ENCODE measurements at regions not wholly inside any gene's neighbourhood (a gene's known extent, or its start where the extent isn't known, plus 50 kb on each side); places are given as distances from the start of the nearest gene placed in this dataset.

DNA sequence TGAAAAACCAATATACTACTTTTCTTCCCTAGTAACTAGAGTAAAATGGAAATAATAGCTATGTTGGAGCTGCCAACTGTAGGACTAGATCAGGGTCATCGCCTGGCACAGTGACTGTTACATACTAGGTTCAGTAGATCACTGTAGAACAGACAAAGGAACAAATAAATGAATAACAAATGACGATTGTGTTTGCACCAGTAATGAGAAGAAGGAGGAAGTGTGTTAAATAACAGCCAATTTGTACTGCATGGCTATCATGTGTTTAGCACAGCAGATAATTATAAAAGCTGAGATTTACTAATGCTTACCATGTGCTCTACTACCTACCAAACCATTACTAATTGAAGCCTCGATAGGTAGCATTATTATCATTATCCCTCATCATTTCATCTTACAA lies 85.3 kb upstream of the FXR1 start:
- H3K36me3 ChIP-seq (ENCODE audit: control insufficient read depth, insufficient read depth, low read length): no peaks in the 10 kb centered on the region
- H3K79me2 ChIP-seq (ENCODE audit: control insufficient read depth, insufficient read depth, low read length): no peaks in the 10 kb centered on the region
- DNase-seq: no peak
- no peak overlapping the region for H2BK120ac ChIP-seq (ENCODE audit: low read depth, low read length)
- H3K23ac ChIP-seq (ENCODE audit: low read length): no peak overlapping the region
- H3K4me1 ChIP-seq (ENCODE audit: control insufficient read depth, low read depth, low read length): no peaks in the 10 kb centered on the region
- H3K79me1 ChIP-seq (ENCODE audit: low read length): no peaks in the 10 kb centered on the region
- no peaks in the 10 kb centered on the region for H3K27me3 ChIP-seq (ENCODE audit: insufficient read depth, low read length, poor library complexity)
- H4K5ac ChIP-seq (ENCODE audit: low read length): no peak overlapping the region
- no peak overlapping the region for H3K4me3 ChIP-seq (ENCODE audit: low read length)
- no CpG with 5 or more reads among the region's 3 CpGs for WGBS (ENCODE audit: extremely low coverage, insufficient coverage, low lambda C conversion rate)
- no peak overlapping the region for H2AK5ac ChIP-seq (ENCODE audit: low read length)
- H3K4me2 ChIP-seq (ENCODE audit: low read length): no peak overlapping the region
- H3K18ac ChIP-seq (ENCODE audit: low read length): no peak overlapping the region
- H3K27ac ChIP-seq (ENCODE audit: low read depth, low read length): no peak overlapping the region
- no peak overlapping the region for H4K8ac ChIP-seq (ENCODE audit: low read depth, low read length)
- no peak overlapping the region for H3K56ac ChIP-seq (ENCODE audit: low read length)
- no peak overlapping the region for H2BK15ac ChIP-seq (replicated peaks; ENCODE audit: low read depth)
- H3K4ac ChIP-seq (ENCODE audit: low read depth, low read length): no peak overlapping the region
- H3K9ac ChIP-seq (ENCODE audit: low read length): no peak overlapping the region
- no peak overlapping the region for H2BK5ac ChIP-seq (ENCODE audit: low read length)

DNA sequence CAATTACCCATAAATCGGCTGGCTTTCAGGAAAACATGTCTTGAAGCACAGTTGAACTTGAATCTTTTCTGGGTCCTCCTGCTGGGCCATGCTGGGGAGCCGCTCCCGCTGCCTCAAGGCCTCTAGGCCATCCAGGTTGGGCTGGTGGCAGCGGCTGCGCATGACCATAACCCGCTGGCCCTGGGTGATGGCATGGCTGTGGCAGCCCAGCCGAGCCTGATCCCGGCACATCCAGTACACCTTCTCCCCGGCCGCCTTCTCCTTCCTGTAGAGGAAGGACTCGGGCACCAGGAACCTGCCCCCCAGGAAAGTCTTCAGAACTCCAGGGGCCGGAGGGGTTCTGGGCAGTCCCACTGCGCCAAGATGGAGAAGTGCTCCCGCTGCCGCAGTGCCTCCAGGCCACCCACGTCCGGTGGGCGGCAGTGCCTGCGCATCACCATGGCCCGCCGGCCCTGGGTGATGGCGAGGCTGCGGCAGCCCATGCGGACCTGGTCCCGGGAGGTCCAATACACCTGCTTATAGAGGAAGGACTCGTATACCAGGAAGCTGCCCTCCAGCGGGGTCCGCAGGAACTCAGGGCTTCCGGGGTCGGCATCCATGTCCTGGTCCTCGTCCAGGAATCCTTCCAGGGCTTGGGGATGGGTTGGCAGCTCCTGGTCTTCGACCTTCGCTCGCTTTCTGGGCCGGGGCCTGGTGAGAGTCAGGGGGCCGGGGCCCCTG lies 84.3 kb upstream of the FXR1 start:
- H3K27me3 ChIP-seq (ENCODE audit: insufficient read depth, low read length, poor library complexity): no peaks in the 10 kb centered on the region
- no peak overlapping the region for H2AK5ac ChIP-seq (ENCODE audit: low read length)
- whole genome bisulfite sequencing (ENCODE audit: extremely low coverage, insufficient coverage, low lambda C conversion rate): no CpG with 5 or more reads among the region's 36 CpGs
- no peak overlapping the region for H3K23ac ChIP-seq (ENCODE audit: low read length)
- H3K18ac ChIP-seq (ENCODE audit: low read length): no peak overlapping the region
- no peak overlapping the region for H3K56ac ChIP-seq (ENCODE audit: low read length)
- no peak overlapping the region for H3K9ac ChIP-seq (ENCODE audit: low read length)
- H3K4ac ChIP-seq (ENCODE audit: low read depth, low read length): no peak overlapping the region
- H3K4me2 ChIP-seq (ENCODE audit: low read length): no peak overlapping the region
- no peaks in the 10 kb centered on the region for H3K4me1 ChIP-seq (ENCODE audit: control insufficient read depth, low read depth, low read length)
- DNase-seq: no peak
- no peaks in the 10 kb centered on the region for H3K79me1 ChIP-seq (ENCODE audit: low read length)
- no peak overlapping the region for H3K4me3 ChIP-seq (ENCODE audit: low read length)
- H3K27ac ChIP-seq (ENCODE audit: low read depth, low read length): no peak overlapping the region
- H2BK120ac ChIP-seq (ENCODE audit: low read depth, low read length): no peak overlapping the region
- no peaks in the 10 kb centered on the region for H3K36me3 ChIP-seq (ENCODE audit: control insufficient read depth, insufficient read depth, low read length)
- no peak overlapping the region for H2BK5ac ChIP-seq (ENCODE audit: low read length)
- H2BK15ac ChIP-seq (replicated peaks; ENCODE audit: low read depth): no peak overlapping the region
- no peak overlapping the region for H4K5ac ChIP-seq (ENCODE audit: low read length)
- H4K8ac ChIP-seq (ENCODE audit: low read depth, low read length): no peak overlapping the region
- H3K79me2 ChIP-seq (ENCODE audit: control insufficient read depth, insufficient read depth, low read length): no peaks in the 10 kb centered on the region

DNA sequence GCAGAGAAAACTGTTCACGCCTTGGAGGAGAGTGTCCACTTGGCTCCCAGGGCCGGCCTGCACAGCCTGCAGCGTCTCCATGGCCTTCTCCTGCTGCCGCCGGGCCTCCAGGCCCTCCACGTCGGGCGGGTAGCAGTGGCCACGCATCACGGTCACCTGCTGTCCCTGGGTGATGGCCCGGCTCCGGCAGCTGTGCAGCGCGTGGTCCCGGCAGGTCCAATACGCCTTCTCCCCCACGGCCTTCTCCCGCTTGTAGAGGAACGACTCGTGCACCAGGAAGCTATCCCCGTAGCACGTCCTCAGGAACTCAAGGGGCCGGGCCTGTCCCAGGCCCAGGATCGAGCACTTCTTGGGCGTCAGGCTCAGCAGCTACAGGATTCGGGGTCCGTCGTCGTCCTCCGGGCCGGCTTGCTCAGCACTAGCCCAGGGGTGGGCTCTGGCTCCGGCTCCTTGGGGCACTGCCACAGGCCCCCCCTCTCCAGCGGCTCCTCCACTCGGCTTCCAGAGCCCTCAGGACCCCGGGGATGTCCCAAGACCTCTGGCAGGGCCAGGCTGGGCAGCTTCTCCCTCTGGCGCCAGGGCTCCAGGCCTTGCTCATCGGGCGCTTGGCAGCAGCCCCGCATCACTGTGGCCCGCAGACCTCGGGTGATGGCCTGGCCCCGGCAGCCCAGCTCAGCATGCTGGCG lies 83.6 kb upstream of the FXR1 start:
- Histone ChIP-seq H3K23ac (ENCODE audit: low read length) (no peak overlapping the region), H3K79me1 (ENCODE audit: low read length) (no peaks in the 10 kb centered on the region), H4K5ac (ENCODE audit: low read length) (no peak overlapping the region), H3K4ac (ENCODE audit: low read depth, low read length) (no peak overlapping the region), H2BK5ac (ENCODE audit: low read length) (no peak overlapping the region), H3K56ac (ENCODE audit: low read length) (no peak overlapping the region), H2BK15ac (replicated peaks; ENCODE audit: low read depth) (no peak overlapping the region), H3K4me2 (ENCODE audit: low read length) (no peak overlapping the region), H3K18ac (ENCODE audit: low read length) (no peak overlapping the region), H2BK120ac (ENCODE audit: low read depth, low read length) (no peak overlapping the region), H2AK5ac (ENCODE audit: low read length) (no peak overlapping the region), H3K79me2 (ENCODE audit: control insufficient read depth, insufficient read depth, low read length) (no peaks in the 10 kb centered on the region), H3K9ac (ENCODE audit: low read length) (no peak overlapping the region), H4K8ac (ENCODE audit: low read depth, low read length) (no peak overlapping the region), H3K36me3 (ENCODE audit: control insufficient read depth, insufficient read depth, low read length) (no peaks in the 10 kb centered on the region), H3K4me3 (ENCODE audit: low read length) (no peak overlapping the region), H3K27ac (ENCODE audit: low read depth, low read length) (no peak overlapping the region), H3K27me3 (ENCODE audit: insufficient read depth, low read length, poor library complexity) (no peaks in the 10 kb centered on the region), H3K4me1 (ENCODE audit: control insufficient read depth, low read depth, low read length) (no peaks in the 10 kb centered on the region)
- no CpG with 5 or more reads among the region's 43 CpGs for WGBS (ENCODE audit: extremely low coverage, insufficient coverage, low lambda C conversion rate)
- no peak for DNase-seq

DNA sequence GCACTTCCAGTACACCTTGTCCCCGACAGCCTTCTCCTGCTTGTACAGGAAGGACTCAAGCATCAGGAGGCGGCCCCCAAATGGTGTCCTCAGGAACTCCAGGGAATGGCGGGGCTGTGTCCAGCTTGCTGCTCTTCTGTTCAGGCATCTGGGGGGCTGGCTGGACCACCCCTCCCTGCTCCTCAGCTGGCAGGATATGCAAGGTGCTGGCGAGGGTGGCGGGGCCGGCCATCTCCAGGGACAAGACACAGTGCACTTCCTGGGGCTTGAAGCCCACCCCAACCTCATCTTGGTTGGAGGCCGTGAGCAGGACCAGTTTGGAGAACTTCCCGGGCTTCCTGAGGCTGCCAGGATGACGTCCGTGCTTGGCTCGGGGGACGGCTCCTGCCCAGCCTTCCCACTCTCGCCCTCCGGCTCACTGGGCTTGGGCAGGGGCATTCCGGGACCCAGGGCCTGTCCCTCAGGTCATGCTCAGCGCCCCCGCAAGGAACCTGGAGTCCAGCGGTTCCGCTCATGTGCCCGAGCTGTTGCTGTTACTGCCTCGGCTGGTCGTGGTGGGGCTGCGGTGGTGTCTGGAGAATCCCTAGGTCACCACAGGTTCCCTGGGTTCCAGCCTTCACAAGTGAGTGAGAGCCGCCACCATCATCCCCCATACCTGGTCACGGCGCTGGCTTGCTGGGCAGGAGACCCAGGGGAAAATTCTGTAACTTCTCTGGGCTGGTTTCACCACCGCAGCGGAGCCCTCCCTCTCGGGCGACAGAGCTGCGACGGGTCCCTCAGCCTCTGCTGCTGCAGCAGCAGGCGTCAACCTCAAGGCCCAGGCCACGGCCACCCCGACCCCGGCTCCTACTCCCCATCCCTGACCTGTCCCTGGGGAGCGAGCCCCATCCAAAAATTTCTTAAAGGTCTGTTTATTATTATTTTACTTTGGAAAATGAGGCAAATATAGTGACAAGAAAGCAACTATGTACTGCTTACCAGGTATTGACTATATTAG lies 82.8 kb upstream of the FXR1 start:
- WGBS (ENCODE audit: extremely low coverage, insufficient coverage, low lambda C conversion rate): no CpG with 5 or more reads among the region's 37 CpGs
- Histone ChIP-seq H3K79me1 (ENCODE audit: low read length) (no peaks in the 10 kb centered on the region), H2BK120ac (ENCODE audit: low read depth, low read length) (no peak overlapping the region), H3K9ac (ENCODE audit: low read length) (no peak overlapping the region), H3K27me3 (ENCODE audit: insufficient read depth, low read length, poor library complexity) (no peaks in the 10 kb centered on the region), H3K27ac (ENCODE audit: low read depth, low read length) (no peak overlapping the region), H3K4me1 (ENCODE audit: control insufficient read depth, low read depth, low read length) (no peaks in the 10 kb centered on the region), H3K4ac (ENCODE audit: low read depth, low read length) (no peak overlapping the region), H3K36me3 (ENCODE audit: control insufficient read depth, insufficient read depth, low read length) (no peaks in the 10 kb centered on the region), H3K56ac (ENCODE audit: low read length) (no peak overlapping the region), H3K79me2 (ENCODE audit: control insufficient read depth, insufficient read depth, low read length) (no peaks in the 10 kb centered on the region), H4K8ac (ENCODE audit: low read depth, low read length) (no peak overlapping the region), H3K23ac (ENCODE audit: low read length) (no peak overlapping the region), H3K4me2 (ENCODE audit: low read length) (no peak overlapping the region), H3K18ac (ENCODE audit: low read length) (no peak overlapping the region), H2BK15ac (replicated peaks; ENCODE audit: low read depth) (no peak overlapping the region), H2BK5ac (ENCODE audit: low read length) (no peak overlapping the region), H2AK5ac (ENCODE audit: low read length) (no peak overlapping the region), H3K4me3 (ENCODE audit: low read length) (no peak overlapping the region), H4K5ac (ENCODE audit: low read length) (no peak overlapping the region)
- no peak for DNase-seq

DNA sequence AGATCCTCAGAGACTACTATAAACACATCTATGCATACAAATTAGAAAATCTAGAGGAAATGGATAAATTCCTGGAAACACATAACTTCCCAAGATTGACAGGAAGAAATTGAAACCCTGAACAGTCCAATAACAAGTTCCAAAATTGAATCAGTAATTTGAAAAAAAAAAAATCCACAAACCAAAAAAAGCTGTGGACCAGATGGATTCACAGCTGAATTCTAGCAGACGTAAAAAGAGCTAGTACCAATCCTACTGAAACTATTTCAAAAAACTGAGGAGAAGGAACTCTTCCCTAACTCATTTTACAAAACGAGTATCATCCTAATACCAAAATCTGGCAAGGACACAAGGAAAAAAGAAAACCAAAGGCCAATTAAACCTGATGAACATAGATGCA lies 77.0 kb upstream of the FXR1 start:
- H2AK5ac ChIP-seq (ENCODE audit: low read length): no peak overlapping the region
- H3K4me3 ChIP-seq (ENCODE audit: low read length): no peak overlapping the region
- no peak overlapping the region for H4K8ac ChIP-seq (ENCODE audit: low read depth, low read length)
- H3K4ac ChIP-seq (ENCODE audit: low read depth, low read length): no peak overlapping the region
- H2BK120ac ChIP-seq (ENCODE audit: low read depth, low read length): no peak overlapping the region
- H3K9ac ChIP-seq (ENCODE audit: low read length): no peak overlapping the region
- no CpG with 5 or more reads among the region's 2 CpGs for WGBS (ENCODE audit: extremely low coverage, insufficient coverage, low lambda C conversion rate)
- no peak overlapping the region for H3K23ac ChIP-seq (ENCODE audit: low read length)
- no peak overlapping the region for H2BK5ac ChIP-seq (ENCODE audit: low read length)
- no peak overlapping the region for H3K56ac ChIP-seq (ENCODE audit: low read length)
- no peaks in the 10 kb centered on the region for H3K36me3 ChIP-seq (ENCODE audit: control insufficient read depth, insufficient read depth, low read length)
- no peaks in the 10 kb centered on the region for H3K4me1 ChIP-seq (ENCODE audit: control insufficient read depth, low read depth, low read length)
- no peaks in the 10 kb centered on the region for H3K79me2 ChIP-seq (ENCODE audit: control insufficient read depth, insufficient read depth, low read length)
- no peaks in the 10 kb centered on the region for H3K79me1 ChIP-seq (ENCODE audit: low read length)
- H2BK15ac ChIP-seq (replicated peaks; ENCODE audit: low read depth): no peak overlapping the region
- H3K27ac ChIP-seq (ENCODE audit: low read depth, low read length): no peak overlapping the region
- H3K4me2 ChIP-seq (ENCODE audit: low read length): no peak overlapping the region
- no peak overlapping the region for H4K5ac ChIP-seq (ENCODE audit: low read length)
- no peak overlapping the region for H3K18ac ChIP-seq (ENCODE audit: low read length)
- no peaks in the 10 kb centered on the region for H3K27me3 ChIP-seq (ENCODE audit: insufficient read depth, low read length, poor library complexity)
- no peak for DNase-seq
